ENCODE measurements at regions not wholly inside any gene's neighbourhood (a gene's known extent, or its start where the extent isn't known, plus 50 kb on each side); places are given as distances from the start of the nearest gene placed in this dataset.

DNA sequence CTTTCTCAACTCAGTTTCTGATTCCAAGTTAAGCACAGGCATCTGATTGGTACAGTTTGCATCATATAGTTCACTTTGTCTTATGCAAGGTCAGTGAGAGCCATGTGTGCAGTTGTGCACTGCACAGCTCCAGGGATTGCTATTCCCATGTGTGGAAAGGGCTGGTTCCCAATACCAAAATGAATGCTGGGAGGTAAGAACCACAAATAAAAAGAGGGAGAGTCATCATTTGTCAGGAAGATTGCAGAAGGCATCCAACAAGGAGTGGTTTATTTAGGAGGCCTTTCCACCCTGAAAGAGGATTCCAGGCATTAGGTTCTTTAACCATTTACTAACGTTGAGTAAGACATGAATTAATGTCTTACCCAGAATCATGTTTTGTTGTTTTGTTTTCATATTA is 141.2 kb upstream of the ST6GAL2 start:
- no peak for FAIRE-seq

DNA sequence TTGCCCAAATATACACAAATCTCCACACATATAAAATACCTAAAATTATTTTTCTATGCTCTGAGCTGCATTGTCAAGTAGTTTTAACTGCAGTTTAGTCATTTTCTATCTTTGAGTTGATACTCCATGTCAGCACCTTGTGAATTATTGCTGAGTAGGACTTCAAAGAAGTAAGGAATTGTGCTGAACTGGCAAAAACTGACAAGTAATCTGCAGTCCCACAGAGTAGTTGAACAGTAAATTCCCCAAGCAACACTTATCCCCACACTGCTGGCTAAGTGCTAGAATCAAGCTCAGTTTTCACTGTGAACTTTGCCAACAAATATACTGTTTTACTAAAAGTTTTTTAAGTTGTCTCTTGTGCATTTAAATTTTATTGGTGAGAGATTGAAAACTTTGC is 141.8 kb upstream of the ST6GAL2 start:
- FAIRE-seq, result no peak

DNA sequence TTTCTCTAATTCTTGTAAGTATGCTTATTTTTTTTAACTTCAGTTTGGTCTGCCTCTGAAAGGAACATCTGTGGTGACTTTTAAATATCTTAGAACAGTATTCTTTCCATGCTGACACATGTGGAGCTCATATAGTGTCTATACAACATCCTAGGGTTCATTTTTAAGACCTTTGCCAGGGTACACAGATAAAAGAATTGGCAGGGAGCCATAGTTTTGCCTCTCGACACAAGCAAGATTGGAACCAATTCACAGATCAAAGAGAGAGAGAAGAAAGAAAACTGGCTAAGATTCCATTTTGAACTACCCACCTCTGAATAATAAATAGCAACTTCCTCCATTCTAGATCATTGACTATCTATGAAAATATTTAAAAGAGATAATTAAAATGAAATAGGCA is 142.7 kb upstream of the ST6GAL2 start:
- no peak for FAIRE-seq

DNA sequence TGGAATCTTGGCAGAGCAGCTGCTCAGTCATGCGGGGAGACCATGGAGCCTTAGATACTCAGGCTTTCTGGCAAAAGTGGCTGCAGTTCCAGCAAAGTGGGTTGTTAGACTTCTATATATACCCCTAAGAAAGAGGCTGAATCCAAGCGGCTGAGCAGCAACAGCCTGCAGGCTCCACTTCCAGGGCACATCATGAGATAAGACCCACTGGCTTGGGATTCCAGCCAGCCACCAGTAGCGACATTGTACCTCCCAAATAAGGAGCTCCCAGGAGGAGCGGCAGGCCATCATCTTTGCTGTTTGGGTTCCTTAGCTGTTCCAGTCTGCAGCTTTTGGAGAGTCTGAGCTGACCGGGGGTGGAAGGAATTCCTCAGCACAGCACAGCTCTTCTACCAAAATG is 150.3 kb upstream of the ST6GAL2 start:
- no peak for FAIRE-seq

DNA sequence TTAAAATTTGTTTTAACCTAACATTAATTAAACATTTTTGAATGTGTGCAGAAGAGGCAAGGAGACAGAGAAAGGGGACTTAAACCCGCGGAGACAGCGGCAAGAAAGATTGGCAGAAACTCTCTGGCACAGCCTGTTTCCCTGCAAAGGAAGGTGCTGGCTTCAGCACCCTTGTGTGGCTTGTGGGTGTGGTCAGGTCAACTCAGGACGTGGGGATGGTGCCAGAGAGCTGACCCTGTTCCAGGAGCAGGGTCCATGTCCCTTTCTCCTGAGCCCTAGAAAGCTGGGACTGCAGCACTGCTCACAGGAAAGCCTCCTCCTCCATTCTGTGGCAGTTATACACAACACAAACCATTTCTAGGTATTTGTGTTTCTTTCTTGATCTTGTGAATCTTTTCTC is 176.2 kb upstream of the ST6GAL2 start:
- FAIRE-seq, result no peak

DNA sequence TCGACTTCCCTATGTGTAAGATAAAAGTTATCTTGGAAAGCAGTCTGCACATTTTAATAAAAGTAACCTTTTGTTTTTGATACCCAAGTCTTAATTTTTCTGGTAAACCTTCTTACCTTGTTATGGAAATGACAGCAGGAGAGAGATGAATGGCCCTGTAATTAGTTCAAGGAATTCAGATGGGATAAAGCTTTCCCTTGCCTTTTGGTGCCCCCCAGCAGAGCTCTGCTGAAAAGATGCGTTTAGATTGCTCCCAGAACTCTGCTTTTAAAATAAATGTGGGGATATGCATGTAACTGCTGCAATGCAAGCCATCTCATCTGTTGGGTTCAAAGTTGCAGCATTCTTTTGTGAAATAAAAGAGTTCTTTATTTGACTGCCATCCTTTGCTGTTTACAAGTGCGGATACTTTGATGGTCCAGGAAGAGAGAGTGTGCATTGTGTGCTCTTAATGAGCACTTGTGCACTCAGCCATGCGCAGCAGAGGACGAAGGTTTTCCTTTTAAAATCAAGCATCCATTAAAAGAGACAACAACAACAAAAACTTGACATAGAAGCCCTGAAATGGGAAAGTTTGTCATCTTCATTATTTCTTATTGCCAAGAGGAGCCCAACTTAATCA is 176.7 kb upstream of the ST6GAL2 start:
- no peak for FAIRE-seq

DNA sequence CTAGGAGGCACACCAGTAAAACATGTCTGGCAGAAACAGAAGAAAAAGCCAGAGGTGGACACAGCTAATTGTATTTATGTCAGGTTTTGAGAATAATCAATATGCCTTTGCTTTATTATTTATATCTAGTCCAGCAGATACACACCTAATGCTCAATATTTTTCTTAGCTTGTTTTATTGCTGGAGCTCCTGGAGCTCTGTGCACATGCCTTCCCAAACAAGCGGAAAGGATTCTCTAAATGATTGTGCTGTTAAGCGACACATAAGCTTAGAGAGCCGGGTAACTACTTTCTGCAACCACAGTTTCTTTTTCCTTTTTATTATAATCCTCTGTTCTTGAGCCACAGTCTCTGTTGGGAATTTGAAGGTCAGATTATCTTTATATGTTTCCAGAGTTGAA is 177.3 kb upstream of the ST6GAL2 start:
- FAIRE-seq, result no peak

DNA sequence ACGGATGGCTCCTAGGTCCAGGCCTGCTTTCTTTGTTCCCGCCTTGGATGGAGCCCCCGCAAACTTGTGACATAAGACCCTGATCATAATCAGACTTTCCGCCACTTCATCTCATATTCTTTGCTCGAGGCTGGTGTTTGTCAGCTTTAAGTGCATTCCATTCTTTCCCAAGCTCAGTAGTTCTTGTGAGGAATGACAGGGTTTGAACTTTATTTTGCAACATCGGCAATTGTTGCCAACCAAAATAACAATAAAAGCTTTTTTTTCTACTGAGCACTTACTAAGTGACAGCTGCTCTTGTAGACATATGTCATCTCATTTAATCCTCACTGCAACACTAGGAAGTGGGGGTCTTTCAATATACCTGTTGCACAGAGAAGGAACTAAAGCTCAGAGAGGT is 178.8 kb upstream of the ST6GAL2 start:
- FAIRE-seq, result no peak

DNA sequence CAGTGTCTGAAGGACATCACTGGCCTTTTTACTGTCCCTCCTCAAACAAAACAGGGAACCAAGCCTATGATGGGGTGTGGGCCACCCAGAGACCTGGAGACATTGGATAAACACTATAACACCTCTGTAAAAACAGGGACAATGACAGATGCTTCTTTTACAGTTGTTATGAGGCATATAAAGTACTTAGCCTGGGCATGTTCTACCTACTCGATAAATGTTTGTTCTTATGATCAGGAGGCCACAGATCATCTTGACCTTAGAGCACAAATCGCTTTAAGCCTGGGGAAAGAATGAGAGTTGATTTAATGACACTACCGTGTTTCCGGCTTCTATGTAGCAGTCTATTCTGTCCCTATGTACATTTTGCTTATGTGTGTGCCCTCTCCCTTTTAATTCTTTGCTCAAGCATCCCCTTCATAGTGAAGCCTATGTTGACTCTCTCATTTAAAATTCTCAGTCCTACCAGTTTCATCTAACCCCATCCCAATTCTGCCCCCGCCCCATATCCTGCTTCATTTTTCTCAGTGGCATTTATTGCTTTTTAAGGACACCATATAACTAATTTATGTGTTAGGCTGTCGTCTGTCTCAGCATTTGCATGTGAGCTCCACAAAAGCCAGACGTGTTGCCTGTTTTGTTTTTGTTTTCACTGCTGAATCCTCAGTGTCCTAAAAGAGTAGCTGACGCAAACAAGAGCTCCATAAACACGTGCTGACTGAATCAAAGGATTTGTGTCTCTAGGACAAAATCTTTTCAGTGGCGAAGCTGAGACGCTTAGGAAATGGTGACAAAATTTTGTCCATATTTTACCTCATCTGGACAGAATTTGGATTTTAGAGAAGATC is 182.3 kb upstream of the ST6GAL2 start:
- no peak for FAIRE-seq

DNA sequence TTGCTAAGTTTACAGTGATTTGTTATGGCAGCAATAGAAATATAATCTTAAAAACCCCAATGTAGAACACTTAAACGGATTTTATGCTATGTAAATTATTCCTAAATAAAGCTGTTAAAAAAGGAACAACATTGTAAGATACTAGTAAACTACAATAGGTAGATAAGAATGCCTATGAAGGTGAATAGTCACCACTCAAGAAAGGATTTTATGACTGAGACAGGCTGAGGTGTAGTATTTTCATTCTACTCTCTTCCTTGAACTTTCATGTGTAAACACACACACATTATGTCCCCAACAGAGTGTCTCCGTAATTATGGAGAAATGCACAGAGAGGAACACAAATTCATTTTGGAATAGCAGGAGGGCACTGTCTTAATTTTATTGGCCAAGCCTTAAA is 183.9 kb upstream of the ST6GAL2 start:
- FAIRE-seq, result no peak

DNA sequence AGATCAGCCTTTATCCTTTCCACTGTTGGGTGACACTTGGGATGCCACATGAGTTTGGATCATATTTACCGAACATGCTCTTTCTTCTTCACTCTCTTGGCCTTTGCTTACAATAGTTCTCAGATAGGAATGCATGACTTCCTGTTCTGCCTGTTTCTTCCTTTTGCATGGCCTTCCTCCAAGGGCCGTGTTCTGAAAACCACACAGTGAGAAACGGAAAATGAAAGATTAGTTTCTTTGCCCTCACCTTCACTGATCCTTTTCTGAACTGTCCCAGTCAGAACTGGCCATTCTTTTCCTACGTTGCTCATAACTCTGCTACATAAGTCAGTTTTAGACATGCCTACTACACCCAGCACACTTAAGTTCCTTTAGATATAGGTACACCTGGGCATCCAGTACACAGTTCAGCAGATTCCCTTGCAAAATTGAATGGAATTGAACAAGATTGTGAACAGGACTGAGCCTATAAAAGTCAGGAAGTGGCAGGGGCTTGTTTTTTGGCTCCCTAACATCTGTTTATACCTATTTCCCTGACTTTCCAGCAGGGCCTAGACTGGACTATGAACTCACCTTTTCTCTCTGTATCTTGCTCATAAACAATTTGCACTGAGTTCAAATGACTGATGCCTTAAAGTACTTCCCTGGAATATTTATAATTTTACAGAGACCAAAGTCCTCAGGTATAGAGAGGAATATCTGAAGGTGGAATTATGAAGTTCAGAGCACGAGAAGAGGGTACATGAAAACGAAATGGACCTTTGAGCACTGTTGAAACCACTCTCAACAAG is 186.4 kb upstream of the ST6GAL2 start:
- no peak for FAIRE-seq

DNA sequence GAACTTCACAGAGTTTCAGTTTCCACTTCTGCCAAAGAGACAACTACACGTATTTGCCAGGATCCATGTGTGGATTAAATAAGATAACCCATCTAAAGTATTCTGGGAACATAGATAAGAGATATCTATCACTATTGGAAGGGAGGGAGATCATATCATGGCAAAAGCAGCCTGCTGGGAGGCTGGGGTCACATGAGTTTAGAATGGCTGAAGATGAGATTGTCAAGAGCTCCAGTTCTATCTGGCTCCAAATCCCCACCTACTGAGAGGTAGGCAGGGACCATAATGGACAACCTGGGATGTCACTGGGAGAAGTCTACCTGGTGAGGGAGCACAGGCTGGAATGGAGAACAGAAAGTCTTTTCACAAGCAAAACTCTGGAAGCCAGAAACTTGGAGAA is 192.6 kb upstream of the ST6GAL2 start:
- FAIRE-seq, result no peak

DNA sequence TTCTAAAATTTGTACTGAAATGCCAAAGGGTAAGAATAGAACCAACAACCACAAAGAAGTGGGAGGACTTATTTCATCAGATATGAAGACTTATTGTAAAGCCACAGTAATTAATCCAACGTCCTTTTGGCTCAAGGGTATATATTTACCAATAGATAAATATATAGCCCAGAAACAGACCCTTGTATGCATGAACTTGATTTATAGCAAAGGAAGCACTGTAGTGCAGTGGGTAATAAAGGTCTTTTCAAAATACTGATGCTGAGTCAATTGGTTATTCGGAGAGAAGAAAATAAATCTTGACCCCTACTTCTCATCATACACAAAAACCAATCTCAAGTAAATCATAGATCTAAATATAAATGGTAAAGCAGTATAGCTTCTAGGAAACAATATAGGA is 200.5 kb upstream of the ST6GAL2 start:
- no peak for FAIRE-seq

DNA sequence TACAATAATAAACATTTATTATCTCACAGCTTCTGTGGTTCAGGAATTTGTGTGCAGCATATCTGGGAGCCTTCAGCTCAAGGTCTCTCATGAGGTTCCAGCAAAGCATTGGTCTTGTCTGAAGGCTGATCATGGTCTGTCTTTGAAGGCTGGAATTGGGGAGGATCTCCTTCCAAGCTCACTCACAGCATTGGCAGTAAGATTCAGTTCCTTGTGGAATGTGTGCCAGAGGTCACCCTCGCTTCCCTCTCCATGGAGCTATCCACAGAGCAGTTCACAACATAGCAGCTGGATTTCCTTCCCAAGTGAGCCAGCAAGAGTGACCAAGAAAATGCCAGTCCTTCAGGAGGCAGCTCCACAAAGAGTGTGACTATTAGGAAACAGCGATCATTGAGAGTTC is 202.2 kb upstream of the ST6GAL2 start:
- FAIRE-seq, result no peak

DNA sequence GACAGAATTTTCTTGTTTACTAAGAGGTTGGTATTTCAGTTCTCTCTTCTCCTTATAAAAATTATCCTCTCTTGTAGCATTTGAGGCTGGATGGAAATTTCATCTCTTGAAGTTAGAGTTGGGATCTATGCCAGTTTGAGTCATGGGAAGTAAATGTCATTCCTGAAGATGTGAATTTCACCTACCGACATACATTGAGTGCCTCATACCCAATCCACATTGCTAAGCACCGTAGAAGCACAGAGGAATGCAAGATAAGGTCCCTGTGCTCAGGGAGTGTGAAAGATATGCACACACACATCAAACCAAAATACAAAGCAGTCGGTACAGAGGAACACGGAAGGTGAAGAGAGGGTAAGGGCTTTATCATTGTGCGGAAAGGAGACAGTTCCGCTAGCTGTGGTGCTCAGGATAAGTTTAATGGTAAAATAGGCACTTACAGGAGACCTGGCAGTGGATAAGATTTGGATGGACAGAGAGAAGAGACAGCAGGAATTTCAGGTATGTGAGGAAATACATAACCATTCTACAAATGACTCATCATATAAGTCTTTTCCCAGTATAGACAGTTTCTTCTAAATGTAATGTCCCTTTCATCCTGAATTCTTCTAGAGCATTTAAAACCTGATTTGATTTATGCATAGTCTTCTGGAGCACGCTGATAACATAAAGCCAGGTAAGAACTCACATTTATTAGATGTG is 205.3 kb upstream of the ST6GAL2 start:
- no peak for FAIRE-seq

DNA sequence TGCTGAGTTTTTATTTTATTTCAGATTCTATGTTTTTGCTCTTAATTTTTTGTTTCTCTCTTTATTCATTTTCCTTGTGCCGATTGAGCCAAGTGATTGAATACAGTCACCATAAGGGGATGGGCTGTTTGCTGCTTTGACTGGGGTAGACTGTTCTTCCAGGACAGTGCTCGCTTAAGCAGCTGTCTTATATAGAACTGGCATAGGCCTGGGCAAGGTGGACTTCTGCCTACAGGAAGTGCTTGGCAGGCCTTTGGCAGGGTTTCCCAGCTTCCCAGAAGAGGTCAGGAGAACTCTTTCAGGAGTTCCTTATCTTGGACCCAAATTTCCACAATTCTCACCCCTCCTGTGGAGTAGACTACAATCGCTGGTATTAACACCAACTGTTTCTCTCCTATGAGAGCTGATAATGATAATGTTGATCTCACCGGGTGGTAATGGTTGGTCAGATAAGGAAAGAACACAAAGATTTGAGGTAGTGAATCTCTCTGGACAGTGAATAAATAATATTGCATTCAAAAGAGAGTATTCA is 207.5 kb upstream of the ST6GAL2 start:
- no peak for FAIRE-seq

DNA sequence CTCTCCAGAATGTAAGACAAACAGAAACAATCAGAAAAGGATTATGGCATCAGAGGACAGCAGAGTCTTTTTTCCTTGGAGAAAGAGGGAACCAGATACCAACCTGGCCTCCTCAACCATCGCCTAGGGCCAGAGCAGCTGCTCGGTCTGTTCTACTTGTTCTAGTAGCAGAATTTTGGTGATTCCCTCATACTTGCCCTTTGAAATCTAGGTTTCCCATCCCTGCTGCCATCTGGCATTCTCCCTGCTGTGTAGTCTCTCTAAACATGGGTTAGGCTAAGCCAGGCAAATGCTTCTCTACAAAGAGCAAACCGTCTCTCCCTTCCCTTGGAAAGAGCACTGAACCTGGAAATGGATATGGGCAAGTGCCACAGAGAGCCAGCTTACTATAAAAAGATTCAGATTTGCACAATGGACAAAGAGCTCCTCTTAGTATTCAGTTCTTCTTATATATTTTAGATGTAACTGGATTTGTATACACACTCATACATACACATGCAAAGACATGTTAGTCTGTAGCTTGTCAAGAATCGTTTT is 208.6 kb upstream of the ST6GAL2 start:
- no peak for FAIRE-seq

DNA sequence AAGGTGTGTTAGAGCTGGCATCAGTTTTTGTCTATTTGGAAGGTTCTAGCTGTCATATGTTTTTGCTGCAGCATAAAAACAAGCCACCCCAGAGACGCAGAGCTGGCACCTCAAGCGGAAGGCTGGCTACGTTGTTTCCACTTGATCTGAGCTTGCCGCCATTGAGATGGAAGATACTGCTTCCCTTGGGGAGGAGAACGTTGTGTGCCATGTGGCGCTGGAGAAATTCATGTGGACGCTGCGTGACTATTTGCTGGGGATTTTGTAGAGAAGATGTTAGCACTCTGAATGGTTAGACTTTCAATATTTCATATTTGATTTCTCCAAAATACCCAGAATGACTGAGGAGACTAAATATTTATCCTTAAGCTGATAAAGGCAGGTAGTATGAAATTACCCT is 216.2 kb upstream of the ST6GAL2 start:
- FAIRE-seq, result no peak

DNA sequence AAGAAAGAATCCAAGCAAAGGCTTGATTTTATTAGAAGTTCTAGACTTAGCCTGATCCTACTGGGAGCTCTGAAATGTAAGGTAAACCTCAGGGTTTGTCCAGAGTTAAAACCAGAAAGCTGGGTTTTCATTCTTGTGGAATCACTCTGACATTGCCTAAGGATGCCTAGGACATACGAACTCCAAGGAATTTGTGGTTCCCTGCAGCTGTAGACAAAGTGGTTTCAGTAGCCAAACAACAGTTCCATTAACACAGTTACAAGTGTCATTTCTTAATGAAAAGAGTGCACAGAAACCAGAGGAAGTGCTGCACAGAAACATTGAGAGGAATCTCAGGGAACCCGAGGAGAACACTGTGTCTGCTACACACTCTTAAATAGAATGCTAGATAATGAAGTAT is 221.4 kb upstream of the ST6GAL2 start:
- no peak for FAIRE-seq

DNA sequence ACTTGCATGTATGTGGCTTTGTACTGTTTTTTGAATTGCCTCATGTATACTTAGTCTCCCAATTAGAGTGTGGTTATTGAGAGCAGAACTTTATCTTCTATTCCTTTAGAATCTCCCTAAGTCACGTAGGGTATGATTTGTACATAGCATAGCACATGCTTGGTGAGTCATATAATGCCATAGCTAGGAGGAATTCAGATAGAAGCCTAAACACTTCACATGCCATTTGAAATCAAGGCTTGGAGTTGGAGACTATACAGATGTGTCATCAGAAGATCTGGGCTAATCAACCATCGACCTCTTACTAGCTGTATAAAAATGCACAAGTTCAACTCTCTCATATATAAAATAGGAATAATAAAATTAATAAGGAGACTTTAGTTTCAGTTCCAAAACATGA is 222.6 kb upstream of the ST6GAL2 start:
- FAIRE-seq, result no peak

DNA sequence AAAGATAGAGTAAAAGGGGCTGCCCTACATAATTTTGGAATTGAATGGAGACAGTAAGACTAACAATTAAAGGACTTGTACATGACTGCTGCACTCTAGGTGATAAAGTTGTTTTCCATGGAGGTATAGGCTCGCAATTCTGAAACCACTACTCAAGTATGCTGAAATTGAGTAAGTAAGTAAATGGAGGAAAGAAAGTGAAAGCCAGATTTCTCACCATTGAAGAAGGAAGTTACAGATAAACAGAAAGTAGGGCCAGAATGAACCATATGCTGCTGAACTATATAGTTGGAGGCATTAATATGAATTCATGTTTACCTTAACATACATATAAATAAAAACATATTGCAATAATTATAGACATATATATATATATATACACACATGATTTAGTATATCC is 225.7 kb upstream of the ST6GAL2 start:
- FAIRE-seq, result no peak

DNA sequence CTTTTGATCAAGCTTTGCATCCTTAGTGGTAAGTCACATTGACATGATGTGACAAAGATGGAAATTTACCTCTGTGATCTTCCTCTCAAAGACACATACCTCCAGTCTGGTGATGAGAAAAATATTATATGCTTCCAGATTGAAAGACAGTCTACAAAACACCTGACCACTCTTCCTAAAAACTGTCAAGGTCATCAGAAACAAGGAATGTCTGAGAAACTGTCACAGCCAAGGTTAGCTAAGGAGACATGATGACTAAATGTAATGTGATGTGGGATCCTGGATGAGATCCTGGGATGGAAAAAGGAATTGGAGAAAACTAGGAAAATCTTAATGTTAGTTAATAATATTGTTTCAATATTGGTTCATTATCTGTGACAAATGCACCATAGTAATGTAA is 226.6 kb upstream of the ST6GAL2 start:
- FAIRE-seq, result no peak

DNA sequence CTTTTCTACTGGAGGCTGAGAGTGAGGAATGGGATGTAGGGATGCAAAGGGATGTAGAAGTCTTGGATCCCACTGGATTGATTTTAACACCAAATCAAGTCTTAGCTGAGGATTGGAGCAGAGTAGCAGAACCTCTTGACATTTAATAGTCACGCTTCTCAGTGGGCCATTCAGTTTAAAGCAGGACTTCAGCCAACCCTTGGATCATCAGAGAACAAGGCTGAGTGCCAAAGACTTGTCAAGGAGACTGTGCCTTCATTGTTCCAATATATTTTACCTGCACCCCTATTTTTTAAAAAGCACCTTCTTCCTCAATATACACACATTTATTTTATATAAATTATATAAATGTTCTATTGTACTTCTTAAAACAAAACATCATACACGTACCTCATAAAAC is 242.4 kb upstream of the ST6GAL2 start:
- FAIRE-seq, result no peak
